K562 (cell line): ENCODE measurements at regions not wholly inside any gene's neighbourhood (a gene's known extent, or its start where the extent isn't known, plus 50 kb on each side); places are given as distances from the start of the nearest gene placed in this dataset.

ENCODE experiments used
- ATAC-seq: fragments of 200-7000 bp; cut with Tn5 transposase; 3 replicates; pipeline ENCODE4 v1.9.1; 2020; ENCODE audit warnings: moderate library complexity
- BruUV-seq: library from RNA; stranded (reverse); fragments of 400-500 nt; replicated peaks from 2 replicates; lab custom pipeline; 2021; lab: Mats Ljungman, UMichigan
- CTCF ChIA-PET: fragments of 300-600 bp; formaldehyde crosslinking; extraction: SDS; loops from one replicate; lab custom pipeline; 2021; ENCODE audit warnings: low intra/inter-chr PET ratio; lab: Yijun Ruan, JAX
- POLR2A ChIA-PET: fragments of 300-600, 350-650 bp; sonication (Branson Sonifier 250); formaldehyde crosslinking; extraction: SDS; loops from one replicate; lab custom pipeline; 2021; ENCODE audit warnings: antibody characterized with exemption, inconsistent platforms; lab: Yijun Ruan, JAX
- DNase-seq, 4 experiments: peaks; one replicate each; pipeline versions ENCODE4 v3.0.0 to v3.0.0-alpha.2; 2011 to 2018; ENCODE audit warnings: low spot score in 3 of 4, mixed read lengths in 3 of 4; ENCODE audit errors: extremely low read depth in 1 of 4
- FAIRE-seq: peaks from 2 replicates; lab custom pipeline; 2011; peaks lifted over from hg19 to GRCh38; lab: Jason Lieb, UNC
- H2AFZ ChIP-seq: 2 replicates; pipeline ENCODE4 v1.6.0; 2011; ENCODE audit warnings: low read depth, low read length, control low read depth, inconsistent platforms
- H3K27ac ChIP-seq: fragments of 200-600 bp; 3 replicates; pipeline ENCODE4 v1.8.0; 2011; ENCODE audit warnings: low read depth, mild to moderate bottlenecking, control low read depth, inconsistent platforms, low read length, moderate library complexity, mixed read lengths; ENCODE audit errors: extremely low read depth
- H3K27me3 ChIP-seq, 2 experiments: fragments of 300-600 bp in 1 of 2; 2 replicates in 1 of 2; 3 replicates in 1 of 2; pipeline versions ENCODE4 v1.6.0 to v1.8.0; 2011; ENCODE audit warnings: inconsistent platforms in 2 of 2, low read length in 2 of 2, mild to moderate bottlenecking in 1 of 2, mixed read lengths in 1 of 2, moderate library complexity in 1 of 2; ENCODE audit not compliant: control insufficient read depth in 2 of 2, insufficient read depth in 2 of 2
- H3K36me3 ChIP-seq: fragments of 300-600 bp; 3 replicates; pipeline ENCODE4 v1.8.0; 2011; ENCODE audit warnings: mild to moderate bottlenecking, low read length, inconsistent platforms; ENCODE audit not compliant: control insufficient read depth, insufficient read depth
- H3K4me1 ChIP-seq, 2 experiments: fragments of 200-600 bp in 1 of 2; replicated peaks in 1 of 2; 2 replicates in 1 of 2; 3 replicates in 1 of 2; pipeline versions ENCODE4 v1.5.1 to v1.8.0; 2011; ENCODE audit warnings: inconsistent platforms in 2 of 2, low read length in 2 of 2, mild to moderate bottlenecking in 1 of 2, mixed read lengths in 1 of 2, moderate library complexity in 1 of 2; ENCODE audit not compliant: control insufficient read depth in 2 of 2, insufficient read depth in 2 of 2
- H3K4me2 ChIP-seq: 2 replicates; pipeline ENCODE4 v1.6.1; 2011; ENCODE audit warnings: low read length, control low read depth, inconsistent platforms, mixed read lengths; ENCODE audit not compliant: insufficient read depth
- H3K4me3 ChIP-seq: fragments of 200-600 bp; sonication (generic), shearing (Covaris generic); 2 replicates; pipeline ENCODE4 v1.5.1; 2016; ENCODE audit warnings: control low read depth, inconsistent platforms
- H3K79me2 ChIP-seq: fragments of 200-600 bp; 3 replicates; pipeline ENCODE4 v1.8.0; 2011; ENCODE audit warnings: low read length, inconsistent platforms; ENCODE audit not compliant: control insufficient read depth, insufficient read depth
- H3K9ac ChIP-seq, 2 experiments: 2 replicates each; pipeline versions ENCODE4 v1.6.0 to v1.6.1; 2011; ENCODE audit warnings: low read depth in 2 of 2, low read length in 2 of 2, control low read depth in 1 of 2, inconsistent platforms in 1 of 2, mild to moderate bottlenecking in 1 of 2, mixed read lengths in 1 of 2; ENCODE audit not compliant: insufficient read depth in 1 of 2
- H3K9me1 ChIP-seq: one replicate; pipeline ENCODE4 v1.6.0; 2011; ENCODE audit warnings: inconsistent platforms, mild to moderate bottlenecking, low read length, moderate library complexity; ENCODE audit not compliant: control insufficient read depth, insufficient read depth
- H3K9me3 ChIP-seq: replicated peaks from 2 replicates; pipeline ENCODE4 v1.5.1; 2011; ENCODE audit warnings: low read depth, low read length, inconsistent platforms; ENCODE audit not compliant: control insufficient read depth, insufficient read depth
- H4K20me1 ChIP-seq: replicated peaks from 2 replicates; pipeline ENCODE4 v1.6.1; 2011; ENCODE audit warnings: low read length, inconsistent platforms, mixed read lengths; ENCODE audit not compliant: control insufficient read depth, insufficient read depth
- FOXK1 ChIP-seq: sonication (generic); formaldehyde crosslinking; IDR thresholded peaks from 2 replicates; pipeline ENCODE4 v1.8.0; 2022; ENCODE audit warnings: missing genetic modification reagents, mild to moderate bottlenecking, borderline replicate concordance
- PRMT5 ChIP-seq: sonication (generic); formaldehyde crosslinking; IDR thresholded peaks from 2 replicates; pipeline ENCODE4 v1.5.0; 2020; ENCODE audit warnings: missing genetic modification reagents
- SREBF2 ChIP-seq: sonication (generic); formaldehyde crosslinking; IDR thresholded peaks from 2 replicates; pipeline ENCODE4 v1.4.0; 2020; ENCODE audit warnings: mild to moderate bottlenecking, missing genetic modification reagents
- ZNF124 ChIP-seq: sonication (generic); formaldehyde crosslinking; IDR thresholded peaks from 2 replicates; pipeline ENCODE4 v1.8.1; 2022; ENCODE audit warnings: missing genetic modification reagents
- ZNF408 ChIP-seq: fragments of 250-450 bp; sonication (Bioruptor Pico); IDR thresholded peaks from 2 replicates; pipeline ENCODE4 v1.4.0; 2020; ENCODE audit warnings: low read depth, mild to moderate bottlenecking, moderate library complexity
- WGBS: fragments of 100-300 bp; shearing (Covaris generic); methylation state at CpG from one replicate; pipeline ENCODE4 v1.1.6; 2016; ENCODE audit warnings: low coverage, mixed read lengths; ENCODE audit not compliant: insufficient coverage; ENCODE audit errors: missing lambda C conversion rate; 5-methylcytosine and 5-hydroxymethylcytosine counted together
- in situ Hi-C: fragments of 300-500 bp; cut with MboI; formaldehyde crosslinking; loops from 4 replicates; pipeline ENCODE4 v1.15.0; 2018; ENCODE audit warnings: inconsistent platforms, mixed read lengths
- intact Hi-C: fragments of 100-400 bp; cut with micrococcal nuclease; formaldehyde crosslinking; loops from 2 replicates; pipeline ENCODE4 v1.14.2; 2022
- TF ChIP-seq, protein P1 (sequence below): fragments of 450-650 bp; formaldehyde crosslinking; conservative IDR thresholded peaks from 2 replicates; pipeline ENCODE4 v1.4.0; 2022; ENCODE audit warnings: mild to moderate bottlenecking, missing genetic modification characterization
- TF ChIP-seq, protein P2 (sequence below): fragments of 450-650 bp; IDR thresholded peaks from 2 replicates; pipeline ENCODE4 v1.6.1; 2016; ENCODE audit warnings: missing biosample characterization, missing genetic modification characterization
- TF ChIP-seq, protein P3 (sequence below), 2 experiments: IDR thresholded peaks; 2 replicates each; pipeline ENCODE4 v1.6.1; 2011; ENCODE audit warnings: borderline replicate concordance in 1 of 2, control low read depth in 1 of 2, low read depth in 1 of 2, low read length in 1 of 2, mild to moderate bottlenecking in 1 of 2, mixed read lengths in 1 of 2, moderate library complexity in 1 of 2; ENCODE audit not compliant: insufficient read depth in 1 of 2, insufficient read length in 1 of 2, poor library complexity in 1 of 2, severe bottlenecking in 1 of 2; ENCODE audit errors: extremely low read depth in 1 of 2
- TF ChIP-seq, protein P4 (sequence below): fragments of 450-650 bp; formaldehyde crosslinking; IDR thresholded peaks from 2 replicates; pipeline ENCODE4 v1.4.0; 2020; ENCODE audit warnings: mild to moderate bottlenecking, moderate library complexity
- TF ChIP-seq, protein P5 (sequence below): fragments of 250-450 bp; sonication (Bioruptor Pico); IDR thresholded peaks from 2 replicates; pipeline ENCODE4 v1.5.1; 2021; ENCODE audit warnings: mild to moderate bottlenecking
- TF ChIP-seq, protein P6 (sequence below), 3 experiments: IDR thresholded peaks in 2 of 3; conservative IDR thresholded peaks in 1 of 3; 2 replicates each; pipeline ENCODE4 v1.5.1; 2011 to 2012; ENCODE audit warnings: low read length in 3 of 3, mild to moderate bottlenecking in 3 of 3, control low read depth in 2 of 3, improper control_type of control experiment in 1 of 3, inconsistent platforms in 1 of 3, low read depth in 1 of 3, mixed read lengths in 1 of 3, moderate library complexity in 1 of 3; ENCODE audit not compliant: insufficient read depth in 2 of 3

DNA sequence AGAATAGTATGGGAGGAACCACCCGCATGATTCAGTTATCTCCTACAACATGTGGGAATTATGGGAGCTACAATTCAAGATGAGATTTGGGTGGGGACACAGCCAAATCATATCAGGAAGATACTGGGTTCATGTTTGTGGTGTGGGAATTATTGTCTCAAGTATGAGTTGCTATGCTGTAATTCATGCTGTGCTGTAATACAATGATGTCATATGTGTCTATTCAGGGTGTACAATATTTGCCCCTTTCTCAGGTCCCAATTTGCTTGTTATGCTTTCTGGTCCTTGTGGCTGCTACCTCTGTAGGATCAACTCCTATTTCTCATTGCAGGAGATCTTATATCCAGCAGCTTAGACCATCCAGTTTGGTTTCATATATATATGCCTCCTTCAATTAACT, 52.2 kb upstream of the ARHGAP20 start:
- Histone ChIP-seq H3K27me3 (no peaks in the 10 kb centered on the region), H4K20me1 (no peaks in the 10 kb centered on the region), H3K4me1 (no peaks in the 10 kb centered on the region), H3K9me3 (no peaks in the 10 kb centered on the region), H3K9me1 (no peaks in the 10 kb centered on the region), H3K4me2 (no peak overlapping the region), H3K9ac (no peak overlapping the region), H3K4me3 (no peak overlapping the region), H3K27ac (no peak overlapping the region), H3K36me3 (no peaks in the 10 kb centered on the region), H3K79me2 (no peaks in the 10 kb centered on the region), H2AFZ (no peak overlapping the region)
- ChIA-PET POLR2A (no interaction called here), CTCF (no interaction called here)
- FAIRE-seq, result no peak
- BruUV-seq, result no TSS peak
- 7% methylated on average over 1 of the region's 1 CpG for WGBS
- no peak for ATAC-seq
- in situ Hi-C loops (no loop called here), intact Hi-C loops (no loop called here)
- no peak for DNase-seq
- no peak for TF ChIP-seq SREBF2
- TF ChIP-seq ZNF408 (CRISPR knock-in tag), result no peak
- TF ChIP-seq, protein P1, sequence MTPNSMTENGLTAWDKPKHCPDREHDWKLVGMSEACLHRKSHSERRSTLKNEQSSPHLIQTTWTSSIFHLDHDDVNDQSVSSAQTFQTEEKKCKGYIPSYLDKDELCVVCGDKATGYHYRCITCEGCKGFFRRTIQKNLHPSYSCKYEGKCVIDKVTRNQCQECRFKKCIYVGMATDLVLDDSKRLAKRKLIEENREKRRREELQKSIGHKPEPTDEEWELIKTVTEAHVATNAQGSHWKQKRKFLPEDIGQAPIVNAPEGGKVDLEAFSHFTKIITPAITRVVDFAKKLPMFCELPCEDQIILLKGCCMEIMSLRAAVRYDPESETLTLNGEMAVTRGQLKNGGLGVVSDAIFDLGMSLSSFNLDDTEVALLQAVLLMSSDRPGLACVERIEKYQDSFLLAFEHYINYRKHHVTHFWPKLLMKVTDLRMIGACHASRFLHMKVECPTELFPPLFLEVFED (CRISPR knock-in tag), result no peak
- TF ChIP-seq PRMT5, result no peak
- TF ChIP-seq, protein P2, sequence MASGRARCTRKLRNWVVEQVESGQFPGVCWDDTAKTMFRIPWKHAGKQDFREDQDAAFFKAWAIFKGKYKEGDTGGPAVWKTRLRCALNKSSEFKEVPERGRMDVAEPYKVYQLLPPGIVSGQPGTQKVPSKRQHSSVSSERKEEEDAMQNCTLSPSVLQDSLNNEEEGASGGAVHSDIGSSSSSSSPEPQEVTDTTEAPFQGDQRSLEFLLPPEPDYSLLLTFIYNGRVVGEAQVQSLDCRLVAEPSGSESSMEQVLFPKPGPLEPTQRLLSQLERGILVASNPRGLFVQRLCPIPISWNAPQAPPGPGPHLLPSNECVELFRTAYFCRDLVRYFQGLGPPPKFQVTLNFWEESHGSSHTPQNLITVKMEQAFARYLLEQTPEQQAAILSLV (tag), result no peak
- TF ChIP-seq, protein P3, sequence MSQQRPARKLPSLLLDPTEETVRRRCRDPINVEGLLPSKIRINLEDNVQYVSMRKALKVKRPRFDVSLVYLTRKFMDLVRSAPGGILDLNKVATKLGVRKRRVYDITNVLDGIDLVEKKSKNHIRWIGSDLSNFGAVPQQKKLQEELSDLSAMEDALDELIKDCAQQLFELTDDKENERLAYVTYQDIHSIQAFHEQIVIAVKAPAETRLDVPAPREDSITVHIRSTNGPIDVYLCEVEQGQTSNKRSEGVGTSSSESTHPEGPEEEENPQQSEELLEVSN (IDR thresholded peaks at IDR 0.05; ENCODE audit: borderline replicate concordance in 1 of 2, extremely low read depth in 1 of 2, insufficient read depth in 1 of 2, insufficient read length in 1 of 2, low read depth in 1 of 2, low read length in 1 of 2, poor library complexity in 1 of 2, severe bottlenecking in 1 of 2), result no peak
- TF ChIP-seq, protein P4, sequence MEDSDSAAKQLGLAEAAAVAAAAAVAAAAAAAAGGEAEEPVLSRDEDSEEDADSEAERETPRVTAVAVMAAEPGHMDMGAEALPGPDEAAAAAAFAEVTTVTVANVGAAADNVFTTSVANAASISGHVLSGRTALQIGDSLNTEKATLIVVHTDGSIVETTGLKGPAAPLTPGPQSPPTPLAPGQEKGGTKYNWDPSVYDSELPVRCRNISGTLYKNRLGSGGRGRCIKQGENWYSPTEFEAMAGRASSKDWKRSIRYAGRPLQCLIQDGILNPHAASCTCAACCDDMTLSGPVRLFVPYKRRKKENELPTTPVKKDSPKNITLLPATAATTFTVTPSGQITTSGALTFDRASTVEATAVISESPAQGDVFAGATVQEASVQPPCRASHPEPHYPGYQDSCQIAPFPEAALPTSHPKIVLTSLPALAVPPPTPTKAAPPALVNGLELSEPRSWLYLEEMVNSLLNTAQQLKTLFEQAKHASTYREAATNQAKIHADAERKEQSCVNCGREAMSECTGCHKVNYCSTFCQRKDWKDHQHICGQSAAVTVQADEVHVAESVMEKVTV (CRISPR knock-in tag), result no peak
- TF ChIP-seq, protein P5, sequence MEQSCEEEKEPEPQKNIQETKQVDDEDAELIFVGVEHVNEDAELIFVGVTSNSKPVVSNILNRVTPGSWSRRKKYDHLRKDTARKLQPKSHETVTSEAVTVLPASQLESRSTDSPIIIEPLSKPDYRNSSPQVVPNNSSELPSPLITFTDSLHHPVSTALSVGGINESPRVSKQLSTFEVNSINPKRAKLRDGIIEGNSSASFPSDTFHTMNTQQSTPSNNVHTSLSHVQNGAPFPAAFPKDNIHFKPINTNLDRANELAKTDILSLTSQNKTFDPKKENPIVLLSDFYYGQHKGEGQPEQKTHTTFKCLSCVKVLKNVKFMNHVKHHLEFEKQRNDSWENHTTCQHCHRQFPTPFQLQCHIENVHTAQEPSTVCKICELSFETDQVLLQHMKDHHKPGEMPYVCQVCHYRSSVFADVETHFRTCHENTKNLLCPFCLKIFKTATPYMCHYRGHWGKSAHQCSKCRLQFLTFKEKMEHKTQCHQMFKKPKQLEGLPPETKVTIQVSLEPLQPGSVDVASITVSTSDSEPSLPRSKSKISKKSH (CRISPR knock-in tag), result no peak
- no peak for TF ChIP-seq FOXK1 (CRISPR knock-in tag)
- TF ChIP-seq ZNF124, result no peak
- TF ChIP-seq, protein P6, sequence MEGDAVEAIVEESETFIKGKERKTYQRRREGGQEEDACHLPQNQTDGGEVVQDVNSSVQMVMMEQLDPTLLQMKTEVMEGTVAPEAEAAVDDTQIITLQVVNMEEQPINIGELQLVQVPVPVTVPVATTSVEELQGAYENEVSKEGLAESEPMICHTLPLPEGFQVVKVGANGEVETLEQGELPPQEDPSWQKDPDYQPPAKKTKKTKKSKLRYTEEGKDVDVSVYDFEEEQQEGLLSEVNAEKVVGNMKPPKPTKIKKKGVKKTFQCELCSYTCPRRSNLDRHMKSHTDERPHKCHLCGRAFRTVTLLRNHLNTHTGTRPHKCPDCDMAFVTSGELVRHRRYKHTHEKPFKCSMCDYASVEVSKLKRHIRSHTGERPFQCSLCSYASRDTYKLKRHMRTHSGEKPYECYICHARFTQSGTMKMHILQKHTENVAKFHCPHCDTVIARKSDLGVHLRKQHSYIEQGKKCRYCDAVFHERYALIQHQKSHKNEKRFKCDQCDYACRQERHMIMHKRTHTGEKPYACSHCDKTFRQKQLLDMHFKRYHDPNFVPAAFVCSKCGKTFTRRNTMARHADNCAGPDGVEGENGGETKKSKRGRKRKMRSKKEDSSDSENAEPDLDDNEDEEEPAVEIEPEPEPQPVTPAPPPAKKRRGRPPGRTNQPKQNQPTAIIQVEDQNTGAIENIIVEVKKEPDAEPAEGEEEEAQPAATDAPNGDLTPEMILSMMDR (IDR thresholded peaks at IDR 0.05 in 2 of 3, conservative IDR thresholded peaks at IDR 0.05 in 1 of 3; ENCODE audit: insufficient read depth in 2 of 3, low read depth in 1 of 3, low read length in 3 of 3), result no peak
